HG03159 (cell line): ENCODE measurements at regions not wholly inside any gene's neighbourhood (a gene's known extent, or its start where the extent isn't known, plus 50 kb on each side); places are given as distances from the start of the nearest gene placed in this dataset.

Experiments used
- ATAC-seq: cut with Tn5 transposase; IDR thresholded peaks from one replicate; pipeline ENCODE4 v1.9.1; 2021; ENCODE audit warnings: mild to moderate bottlenecking, moderate library complexity; ENCODE audit not compliant: unreplicated experiment

GRCh38 chr12:59087691-59088090, 167.4 kb upstream of the LRIG3 start:
- no peak for ATAC-seq

DNA sequence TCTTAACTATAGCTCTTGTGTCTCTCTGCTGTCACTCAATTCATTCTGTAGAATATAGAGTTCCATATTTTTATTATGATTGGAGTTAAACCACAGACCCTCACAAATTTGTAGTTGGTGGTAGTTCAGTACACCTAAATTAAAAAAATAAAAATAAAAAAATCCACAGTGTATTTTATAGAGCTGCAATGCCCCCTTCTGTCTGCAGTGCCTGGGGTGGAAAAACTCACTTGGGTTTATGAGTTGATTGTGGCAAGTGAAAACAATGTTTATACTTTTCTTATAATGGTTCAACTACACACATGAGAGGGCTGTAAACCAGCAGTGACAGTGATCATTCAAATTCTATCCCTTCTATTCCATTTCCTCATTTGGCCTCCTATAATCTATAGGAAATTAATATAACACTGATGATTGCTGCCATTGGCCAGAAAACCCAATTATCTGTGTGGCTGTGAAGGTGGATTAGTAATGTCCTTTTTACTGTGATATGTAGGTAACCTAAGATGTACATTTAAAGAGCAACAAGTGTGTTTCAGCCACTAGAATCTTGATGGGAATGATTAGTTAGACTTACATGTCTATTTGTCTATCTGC, 166.9 kb upstream of the LRIG3 start:
- no peak for ATAC-seq

DNA sequence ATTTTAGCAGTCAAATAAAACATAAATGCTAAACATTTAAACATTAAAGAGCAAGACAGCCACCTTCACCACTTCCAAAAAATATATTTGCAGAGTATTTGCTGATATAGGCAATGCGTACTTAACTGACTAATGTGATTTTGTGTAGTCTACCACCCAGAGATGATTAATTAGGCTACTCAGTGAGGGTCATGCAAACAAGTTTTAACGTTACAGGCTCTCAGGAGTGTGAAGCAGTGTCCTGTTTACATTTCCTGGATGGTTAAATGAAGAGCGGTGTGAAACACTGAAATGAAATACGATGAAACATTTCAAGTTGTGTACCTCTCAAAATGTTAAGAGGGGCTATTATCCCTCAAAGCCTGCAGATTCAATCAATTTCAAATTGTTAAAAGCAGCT, 165.8 kb upstream of the LRIG3 start:
- no peak for ATAC-seq

DNA sequence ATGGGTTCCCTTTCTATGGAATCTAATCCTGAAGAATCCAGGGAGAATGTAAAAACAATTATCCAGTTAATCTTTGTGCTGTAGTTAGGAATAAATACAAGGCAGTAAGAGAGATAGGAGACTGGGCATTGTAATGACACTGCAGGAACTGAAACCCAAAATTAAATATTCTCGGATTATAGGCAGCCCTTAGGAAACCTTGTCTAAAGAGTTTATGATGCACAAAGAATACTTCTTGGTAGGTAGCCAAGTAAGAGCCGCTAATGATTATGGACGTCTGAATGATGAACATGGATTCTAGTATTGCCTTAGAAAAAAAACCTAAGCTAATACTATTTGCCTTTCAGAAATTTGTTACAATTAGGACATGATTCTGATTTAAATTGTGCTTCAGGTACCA, 165.4 kb upstream of the LRIG3 start:
- ATAC-seq = no peak

- no peak for ATAC-seq
Observed at GRCh38 chr12:59084511-59085375, 164.4 kb upstream of the LRIG3 start.

DNA sequence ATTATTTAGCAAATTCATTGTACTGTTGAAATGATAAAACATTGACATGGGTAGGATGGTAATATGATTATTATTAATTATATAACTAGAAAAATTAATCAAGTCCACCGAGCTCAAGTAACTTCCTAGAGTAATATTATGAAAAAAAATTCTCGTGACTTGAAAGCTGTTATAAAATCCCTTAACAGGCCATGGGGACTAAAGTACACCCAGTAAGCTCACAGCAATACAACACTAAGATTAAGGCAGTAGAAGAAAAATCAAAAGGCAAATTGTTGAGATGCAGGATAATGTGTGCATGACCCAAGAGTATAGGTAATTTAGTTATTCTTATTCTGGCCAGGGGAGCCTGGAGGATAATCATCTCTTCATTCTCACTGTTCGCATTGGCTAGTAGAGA, 162.6 kb upstream of the LRIG3 start:
- no peak for ATAC-seq

DNA sequence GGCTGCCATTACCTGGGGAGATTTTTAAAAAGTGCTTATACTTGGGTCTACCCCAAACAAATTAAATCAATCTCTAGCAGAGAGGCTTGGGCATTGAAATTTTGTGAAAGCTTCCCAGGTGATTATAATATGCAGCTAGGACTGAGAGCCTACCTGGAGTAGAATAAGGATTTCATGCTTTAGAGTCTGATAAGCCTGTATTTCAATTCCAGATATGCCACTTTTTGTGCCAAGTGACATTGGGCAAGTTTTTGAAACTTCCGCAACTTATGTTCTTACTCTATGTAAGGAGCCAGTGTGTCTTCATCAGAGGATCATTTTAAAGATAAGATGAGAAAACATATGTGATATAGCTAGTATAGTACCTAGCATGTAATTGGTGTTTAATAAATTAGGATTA, 159.8 kb upstream of the LRIG3 start:
- no peak for ATAC-seq

- no peak for ATAC-seq
Observed at GRCh38 chr12:59079472-59079871, 159.2 kb upstream of the LRIG3 start.

GRCh38 chr12:59079002-59079401, 158.7 kb upstream of the LRIG3 start:
- no peak for ATAC-seq

GRCh38 chr12:59077575-59078426, 157.5 kb upstream of the LRIG3 start:
- ATAC-seq = no peak

- ATAC-seq = no peak
Observed at GRCh38 chr12:59077153-59077552, 156.8 kb upstream of the LRIG3 start.

DNA sequence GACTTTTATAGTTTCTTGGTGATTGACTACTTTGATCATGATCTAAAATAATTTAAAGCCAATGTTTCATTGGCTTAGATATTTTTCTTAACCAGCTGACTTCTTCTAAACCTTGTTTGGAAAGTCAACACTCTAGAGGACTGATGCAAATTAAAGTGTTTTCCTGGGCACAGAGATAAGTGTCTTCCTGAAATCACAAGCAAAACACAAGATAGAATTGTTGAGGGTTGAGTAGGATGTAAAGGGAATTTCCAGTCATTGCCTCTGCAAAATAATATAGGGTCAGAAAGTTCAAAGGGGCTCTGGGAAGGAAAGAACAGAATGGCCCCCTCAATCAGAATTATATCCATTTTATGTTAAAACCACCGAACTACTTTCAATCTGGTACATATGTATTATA, 156.3 kb upstream of the LRIG3 start:
- no peak for ATAC-seq

GRCh38 chr12:59075968-59076490, 155.7 kb upstream of the LRIG3 start:
- no peak for ATAC-seq

DNA sequence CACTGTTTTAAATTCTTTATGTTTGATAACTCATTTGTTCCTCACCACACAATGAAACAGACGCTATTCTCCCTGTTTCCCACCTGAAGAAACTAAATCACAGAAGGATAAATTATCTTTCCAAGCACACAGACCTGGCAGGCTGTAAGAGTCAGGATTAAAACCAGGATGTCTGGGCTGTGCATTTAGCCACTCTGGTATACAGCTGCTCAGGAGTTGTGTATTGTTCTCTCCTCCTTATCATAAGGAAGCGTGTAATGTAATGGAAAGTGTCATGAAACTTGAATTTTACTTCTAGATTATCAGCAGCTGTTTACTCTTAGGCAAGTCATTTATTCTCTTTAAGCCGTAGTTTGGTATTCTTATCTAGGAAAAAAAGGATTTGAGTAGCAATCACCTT, 154.8 kb upstream of the LRIG3 start:
- ATAC-seq = no peak

- ATAC-seq = no peak
Observed at GRCh38 chr12:59070322-59070933, 150.1 kb upstream of the LRIG3 start.

GRCh38 chr12:59069516-59069915, 149.2 kb upstream of the LRIG3 start:
- no peak for ATAC-seq

DNA sequence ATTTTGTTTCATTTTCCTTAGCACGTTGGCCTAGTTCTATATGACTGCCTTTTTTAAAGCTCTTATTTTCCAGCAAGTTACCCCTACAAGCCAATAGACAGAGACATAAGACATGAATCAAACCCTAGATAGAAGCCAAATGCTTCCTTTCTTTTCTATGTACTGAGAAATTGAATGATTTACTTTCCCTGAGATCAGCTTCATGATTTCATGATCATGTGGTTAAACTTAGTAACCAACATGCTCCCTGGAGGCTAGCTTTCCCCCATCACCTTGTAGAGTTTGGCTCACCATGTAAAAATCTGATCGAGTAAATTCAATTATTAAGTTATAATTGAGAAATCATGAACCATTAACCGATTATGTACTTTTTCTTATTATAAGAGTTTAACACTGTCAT, 148.1 kb upstream of the LRIG3 start:
- no peak for ATAC-seq

- ATAC-seq = no peak
Observed at GRCh38 chr12:59067083-59067482, 146.8 kb upstream of the LRIG3 start.

- no peak for ATAC-seq
Observed at GRCh38 chr12:59066445-59066844, 146.1 kb upstream of the LRIG3 start.

DNA sequence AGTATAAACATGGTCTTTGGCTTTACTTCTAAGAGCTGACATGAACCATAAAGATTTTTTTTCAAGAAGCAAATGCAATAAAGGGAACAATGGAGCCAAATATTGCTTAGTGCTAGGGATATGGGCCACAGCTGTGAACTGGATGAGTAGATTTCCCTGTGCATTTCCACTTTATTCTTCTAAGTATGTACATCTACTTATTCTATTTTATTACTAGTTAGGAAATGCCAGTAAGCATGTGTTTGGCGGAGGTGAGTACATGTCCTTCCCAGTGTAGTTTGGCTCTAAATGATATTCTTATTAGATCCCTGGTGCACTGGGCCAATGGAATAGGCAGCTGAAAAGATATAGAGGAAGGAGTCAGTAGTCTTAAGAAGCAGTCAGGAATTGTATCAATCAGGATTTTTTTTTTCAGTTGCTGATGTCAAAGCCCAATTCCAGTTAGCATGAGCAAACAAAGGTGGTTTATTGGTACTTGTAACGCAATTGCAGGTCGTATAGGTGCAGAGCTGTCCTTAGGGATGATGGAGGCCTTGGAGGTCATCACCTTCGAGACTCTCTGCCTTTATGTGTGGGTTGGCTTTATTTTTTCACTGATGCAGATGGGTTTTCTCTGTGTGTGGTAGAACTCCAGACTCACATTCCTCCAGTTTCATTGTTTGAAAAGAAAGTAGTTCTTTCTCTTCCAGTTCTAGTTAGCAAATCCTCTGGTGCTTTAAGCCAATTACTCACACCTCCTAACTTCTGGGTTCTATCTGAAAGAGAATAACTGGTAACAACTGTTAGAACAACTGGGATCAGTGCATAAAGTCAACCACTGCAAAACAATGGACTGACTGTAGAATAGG, 139.0 kb upstream of the LRIG3 start:
- ATAC-seq = no peak
